Stimulated activated CD8-positive, alpha-beta memory T cell treated with anti-CD3 and anti-CD28 coated beads, Interleukin-7, amount 100 ng/mL, for 24 hours (primary cell): ENCODE measurements at regions not wholly inside any gene's neighbourhood (a gene's known extent, or its start where the extent isn't known, plus 50 kb on each side); places are given as distances from the start of the nearest gene placed in this dataset.

Source experiments
- DNase-seq: peaks from one replicate; pipeline ENCODE4 v3.0.0-alpha.2; 2020; ENCODE audit warnings: low read depth

DNA sequence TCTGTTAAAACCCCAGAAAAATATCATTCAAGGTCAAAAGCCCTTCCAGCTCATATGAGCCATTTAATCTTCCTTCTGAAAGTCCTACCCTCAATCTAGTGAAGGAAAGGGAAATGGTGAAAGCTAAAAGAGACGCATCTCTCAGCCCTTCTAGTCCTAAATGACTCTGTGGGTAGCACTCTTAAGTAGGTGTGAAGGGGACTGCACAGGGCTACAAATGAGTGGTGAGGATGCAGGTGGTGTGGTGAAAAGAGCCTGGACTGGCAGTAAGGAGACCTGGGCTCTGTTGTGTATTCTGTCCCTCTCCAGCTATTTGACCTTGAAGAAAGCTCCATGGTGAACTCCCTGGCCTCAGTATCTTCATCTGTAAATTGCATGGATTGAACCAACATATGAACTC, 671.8 kb upstream of the DIPK2B start:
- DNase-seq = no peak

GRCh38 chrX:45868425-45868824, 667.7 kb upstream of the DIPK2B start:
- no peak for DNase-seq

- DNase-seq = no peak
Measured at GRCh38 chrX:45862801-45863200, 662.1 kb upstream of the DIPK2B start.

GRCh38 chrX:45860450-45860849, 659.8 kb upstream of the DIPK2B start:
- no peak for DNase-seq

DNA sequence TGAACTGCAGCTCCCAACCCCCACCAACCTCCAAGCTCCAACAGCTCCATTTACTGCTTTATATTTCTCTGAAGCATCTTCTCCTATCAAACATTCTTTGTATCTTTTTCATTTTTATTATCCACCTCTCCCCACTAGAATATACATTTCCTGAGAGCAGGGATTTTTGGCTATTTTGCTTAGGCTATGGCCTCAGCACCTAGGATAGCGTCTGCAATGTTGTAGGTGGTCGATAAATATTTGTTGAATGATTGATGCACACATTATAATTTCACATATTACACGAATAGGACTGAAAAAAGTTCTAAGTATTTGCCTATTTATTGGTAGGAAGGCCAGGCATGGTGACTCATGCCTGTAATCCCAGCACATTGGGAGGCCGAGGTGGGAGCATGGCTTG, 658.7 kb upstream of the DIPK2B start:
- no peak for DNase-seq

GRCh38 chrX:45852884-45853283, 652.2 kb upstream of the DIPK2B start:
- no peak for DNase-seq

DNA sequence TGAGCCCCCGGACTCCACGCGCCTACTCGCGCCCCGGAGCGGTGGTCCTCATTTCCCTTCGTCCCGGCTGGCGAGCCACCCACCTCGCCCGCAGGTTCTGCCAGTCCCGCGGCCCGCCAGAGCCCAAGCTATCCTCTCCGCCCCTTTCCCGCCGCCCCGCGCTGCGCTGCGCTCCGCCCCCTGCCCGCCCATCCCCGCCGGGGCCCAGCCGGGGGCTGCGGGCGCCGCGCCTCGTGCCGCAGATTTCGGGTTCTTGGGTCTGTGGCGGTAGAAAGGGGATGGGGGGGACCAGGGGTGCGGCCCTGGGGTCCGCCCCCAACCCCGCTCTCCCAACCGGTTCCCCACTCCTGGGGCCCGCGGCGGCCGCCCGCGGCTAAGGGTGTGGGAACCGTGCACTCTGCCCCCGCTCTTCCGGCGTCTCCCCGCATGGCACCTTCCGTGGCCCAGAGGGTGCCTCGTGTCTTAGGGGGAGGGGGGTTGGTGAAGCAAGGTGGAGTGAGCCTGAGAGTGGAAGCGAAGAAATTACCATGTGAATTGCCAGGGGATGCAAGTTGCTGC, 650.8 kb upstream of the DIPK2B start:
- DNase-seq = peak; percentile 23

GRCh38 chrX:45850775-45851433, 650.2 kb upstream of the DIPK2B start:
- no peak for DNase-seq

DNA sequence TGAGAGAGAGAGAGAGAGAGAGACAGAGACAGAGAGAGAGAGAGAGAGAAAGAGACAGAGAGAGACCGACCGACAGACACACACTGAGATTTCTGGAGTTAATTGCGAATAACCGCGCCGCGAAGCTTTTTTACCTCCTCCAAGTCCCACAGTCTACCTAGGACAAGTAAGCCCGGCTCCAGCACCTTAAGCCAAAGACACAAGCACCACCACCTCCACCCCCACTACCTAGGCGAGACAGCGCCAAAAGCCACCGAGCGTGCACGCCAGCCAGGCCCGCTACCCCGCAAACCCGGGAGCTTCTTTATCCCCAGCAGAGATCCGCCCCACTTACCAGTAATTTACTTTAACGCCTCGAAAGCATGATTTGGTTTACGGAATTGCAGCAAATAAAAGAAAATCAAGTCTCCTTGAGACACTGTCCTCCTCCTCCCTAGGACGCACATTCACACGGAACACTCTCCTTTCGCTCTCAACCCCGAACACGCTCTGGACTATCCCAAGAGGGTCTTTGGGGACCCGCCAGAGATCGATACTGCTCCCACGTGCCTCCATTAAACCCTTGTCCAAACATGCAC, 649.6 kb upstream of the DIPK2B start:
- DNase-seq = no peak

DNA sequence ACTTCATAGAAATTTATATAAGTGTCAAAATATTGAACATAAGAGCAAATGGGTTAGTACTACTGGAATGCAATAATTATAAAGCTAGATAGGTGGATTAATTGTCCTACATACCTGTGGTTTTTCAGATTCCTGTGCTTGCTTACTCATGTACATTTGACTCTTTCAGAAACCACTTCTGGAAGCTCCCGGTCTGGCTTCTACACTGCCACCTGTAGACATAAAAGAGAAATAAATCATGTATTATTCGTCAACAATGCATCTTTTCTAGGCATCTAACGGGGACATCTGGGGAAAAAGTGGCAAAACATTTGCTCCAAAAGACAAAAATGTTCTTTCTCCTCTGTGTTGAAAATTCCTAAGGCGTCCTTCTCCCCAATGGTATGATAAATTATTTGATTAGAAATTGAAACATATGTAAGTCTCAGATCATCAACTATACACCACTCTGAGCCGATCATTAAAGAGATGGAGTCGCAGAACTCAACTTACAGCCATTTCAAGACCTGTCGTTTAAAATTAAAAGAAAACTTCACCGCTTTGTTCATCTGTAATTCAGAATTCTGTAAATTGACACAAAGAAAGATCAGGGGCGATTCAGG, 648.7 kb upstream of the DIPK2B start:
- no peak for DNase-seq

- DNase-seq = no peak
Measured at GRCh38 chrX:45847961-45848360, 647.3 kb upstream of the DIPK2B start.

- DNase-seq = no peak
Measured at GRCh38 chrX:45846328-45846727, 645.7 kb upstream of the DIPK2B start.

- no peak for DNase-seq
Measured at GRCh38 chrX:45845142-45845541, 644.5 kb upstream of the DIPK2B start.

GRCh38 chrX:45843518-45843917, 642.8 kb upstream of the DIPK2B start:
- DNase-seq = no peak

DNA sequence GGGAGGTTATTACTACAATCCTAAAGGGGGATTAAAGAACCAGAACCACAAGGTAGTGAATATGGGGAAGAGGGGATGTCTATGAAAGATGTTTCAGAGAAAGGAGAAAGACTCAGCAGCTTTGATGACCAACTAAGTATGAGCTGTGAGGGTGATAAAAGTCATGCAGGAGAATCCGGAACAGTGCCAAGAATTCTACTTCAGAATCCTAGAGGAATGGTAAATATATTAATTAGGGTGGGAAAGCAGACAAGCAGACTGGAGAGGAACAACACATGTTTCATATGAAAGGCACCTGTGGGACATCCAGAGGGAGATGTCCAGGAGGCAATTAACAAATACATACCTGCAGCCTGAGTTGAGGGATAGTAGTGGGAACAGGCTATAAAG, 642.2 kb upstream of the DIPK2B start:
- DNase-seq = no peak

DNA sequence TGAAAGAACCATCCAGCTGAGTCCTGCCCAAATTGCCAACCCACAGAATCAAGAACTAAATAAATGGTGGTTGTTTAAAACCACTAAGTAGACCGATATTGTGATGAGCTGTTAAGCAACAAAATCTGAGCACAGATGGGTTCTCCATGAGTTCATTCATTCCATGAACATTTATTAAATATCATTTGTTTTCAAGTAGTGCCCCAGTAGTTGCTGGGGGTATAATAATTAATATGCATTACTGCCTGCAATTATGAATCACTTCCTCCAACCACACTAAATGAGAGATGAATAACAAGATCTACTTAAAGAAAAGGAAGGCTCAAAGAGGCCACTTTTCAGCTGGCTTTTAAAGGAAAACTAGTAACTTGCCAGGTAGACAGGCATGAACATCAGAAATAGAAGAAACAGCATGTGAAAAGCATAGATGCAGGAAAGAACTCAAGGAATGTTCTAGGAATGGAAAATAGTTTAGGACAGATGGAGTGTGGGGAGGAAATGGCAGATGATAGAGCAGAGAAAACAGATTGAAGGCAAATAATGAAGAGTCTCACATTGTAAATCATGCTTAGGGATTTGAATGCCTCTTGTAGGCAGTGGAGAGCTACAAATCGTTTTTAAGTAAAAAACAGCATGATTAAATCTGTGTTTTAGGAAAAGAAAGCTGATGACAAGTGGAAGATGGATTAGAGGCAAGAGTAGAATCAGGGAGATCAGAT, 641.7 kb upstream of the DIPK2B start:
- no peak for DNase-seq

DNA sequence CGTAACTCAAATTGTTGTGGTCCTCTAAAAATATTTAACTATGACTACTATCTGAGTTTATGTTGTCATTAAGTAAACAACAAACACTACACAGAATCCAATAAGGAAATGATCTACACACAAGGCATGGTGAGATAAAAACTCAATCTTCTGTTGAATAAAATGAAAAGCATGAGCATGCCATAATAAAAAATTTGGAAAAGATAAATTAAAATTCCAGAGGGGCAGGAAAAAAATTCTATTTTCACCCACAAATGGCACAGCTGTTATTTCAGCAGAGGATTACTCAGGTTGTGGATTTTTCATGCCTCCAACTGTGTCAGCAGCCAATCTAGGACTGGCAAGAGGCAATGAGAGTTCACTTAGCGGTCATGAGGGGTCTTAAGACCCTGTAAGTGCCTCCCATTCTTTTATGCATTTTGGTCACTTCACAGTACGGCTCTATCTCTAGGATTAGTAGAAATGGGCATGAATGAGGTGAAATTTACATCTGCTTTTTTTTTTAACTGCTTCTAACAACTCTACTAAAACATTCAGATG, 639.8 kb upstream of the DIPK2B start:
- DNase-seq = no peak

GRCh38 chrX:45830343-45830742, 629.7 kb upstream of the DIPK2B start:
- DNase-seq = no peak

DNA sequence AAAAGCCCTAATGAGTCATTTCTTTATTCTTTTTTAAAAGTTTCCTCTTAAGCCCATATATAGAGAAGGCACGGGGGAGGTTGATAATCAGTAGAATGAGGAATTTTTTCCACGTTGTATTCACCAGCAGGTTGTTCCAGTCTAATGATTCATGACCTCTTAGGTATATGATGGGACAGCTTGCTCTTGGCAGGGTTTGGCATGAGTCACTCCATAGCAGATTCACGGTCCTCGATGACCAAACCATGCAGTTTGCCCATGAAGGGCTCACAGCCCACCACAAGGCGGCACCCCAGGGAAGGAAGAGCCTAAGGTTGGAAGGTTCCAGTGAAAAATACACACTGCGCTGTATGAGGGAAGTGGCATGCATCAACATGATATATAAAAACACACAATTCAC, 623.8 kb upstream of the DIPK2B start:
- no peak for DNase-seq

- DNase-seq = no peak
Measured at GRCh38 chrX:45823536-45823935, 622.9 kb upstream of the DIPK2B start.

DNA sequence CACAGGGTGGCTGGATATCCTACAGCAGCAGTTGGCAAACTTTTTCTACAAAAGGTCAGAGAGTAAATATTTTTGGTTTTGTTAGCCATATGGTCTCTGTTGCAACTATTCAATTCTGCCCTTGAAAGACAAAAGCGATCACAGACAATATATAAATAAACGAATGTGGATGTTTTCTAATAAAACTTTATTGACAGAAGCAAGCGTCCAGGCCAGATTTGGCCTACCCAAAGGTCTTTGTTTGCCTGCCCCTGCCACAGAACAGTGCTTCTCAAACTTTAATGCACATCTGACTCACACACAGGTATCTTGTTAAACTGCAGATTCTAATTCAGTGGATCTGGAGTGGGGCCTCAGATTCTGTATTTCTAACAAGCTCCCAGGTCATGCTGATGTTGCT, 621.4 kb upstream of the DIPK2B start:
- DNase-seq = no peak

GRCh38 chrX:45818913-45819312, 618.2 kb upstream of the DIPK2B start:
- no peak for DNase-seq

- DNase-seq = no peak
Measured at GRCh38 chrX:45815441-45815840, 614.8 kb upstream of the DIPK2B start.
